ENCODE measurements at regions not wholly inside any gene's neighbourhood (a gene's known extent, or its start where the extent isn't known, plus 50 kb on each side); places are given as distances from the start of the nearest gene placed in this dataset.

DNA sequence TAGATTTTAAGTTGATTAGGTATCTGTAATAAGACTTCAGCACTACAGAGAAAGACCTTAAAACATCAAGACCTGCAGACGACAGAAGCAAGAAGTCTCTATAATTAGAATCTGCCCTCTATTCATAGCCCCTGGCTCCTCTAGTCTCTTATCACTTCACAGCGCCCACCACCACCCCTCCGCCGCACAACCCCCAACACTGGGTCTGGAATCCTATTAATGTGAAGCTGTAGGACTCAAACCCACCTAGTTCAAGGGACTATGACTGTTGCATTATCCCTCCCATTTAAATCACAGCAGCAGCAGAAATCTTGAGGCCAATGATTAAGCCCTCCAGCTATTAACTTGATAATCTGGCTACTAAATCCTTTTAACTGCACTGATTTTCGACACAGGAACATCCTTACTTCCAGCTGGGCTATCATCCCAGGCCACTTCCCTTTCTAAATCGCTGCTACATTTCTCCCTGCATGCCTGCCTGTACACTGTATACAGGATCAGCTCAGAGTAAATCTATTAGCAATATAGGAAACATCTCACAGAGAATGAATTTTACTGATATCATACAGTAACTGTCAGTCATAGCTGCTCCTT, 159.5 kb upstream of the GRAMD2B start:
- TF ChIP-seq, protein P1, sequence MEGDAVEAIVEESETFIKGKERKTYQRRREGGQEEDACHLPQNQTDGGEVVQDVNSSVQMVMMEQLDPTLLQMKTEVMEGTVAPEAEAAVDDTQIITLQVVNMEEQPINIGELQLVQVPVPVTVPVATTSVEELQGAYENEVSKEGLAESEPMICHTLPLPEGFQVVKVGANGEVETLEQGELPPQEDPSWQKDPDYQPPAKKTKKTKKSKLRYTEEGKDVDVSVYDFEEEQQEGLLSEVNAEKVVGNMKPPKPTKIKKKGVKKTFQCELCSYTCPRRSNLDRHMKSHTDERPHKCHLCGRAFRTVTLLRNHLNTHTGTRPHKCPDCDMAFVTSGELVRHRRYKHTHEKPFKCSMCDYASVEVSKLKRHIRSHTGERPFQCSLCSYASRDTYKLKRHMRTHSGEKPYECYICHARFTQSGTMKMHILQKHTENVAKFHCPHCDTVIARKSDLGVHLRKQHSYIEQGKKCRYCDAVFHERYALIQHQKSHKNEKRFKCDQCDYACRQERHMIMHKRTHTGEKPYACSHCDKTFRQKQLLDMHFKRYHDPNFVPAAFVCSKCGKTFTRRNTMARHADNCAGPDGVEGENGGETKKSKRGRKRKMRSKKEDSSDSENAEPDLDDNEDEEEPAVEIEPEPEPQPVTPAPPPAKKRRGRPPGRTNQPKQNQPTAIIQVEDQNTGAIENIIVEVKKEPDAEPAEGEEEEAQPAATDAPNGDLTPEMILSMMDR (IDR thresholded peaks at IDR 0.05) = no peak
- TF ChIP-seq TCF7L2 (IDR thresholded peaks at IDR 0.05; ENCODE audit: low read depth, low read length) (no peak), POLR2AphosphoS5 (IDR thresholded peaks at IDR 0.05; ENCODE audit: low read depth, low read length) (no peak)
